Liver (tissue), 3 donors: ENCODE measurements at regions not wholly inside any gene's neighbourhood (a gene's known extent, or its start where the extent isn't known, plus 50 kb on each side); places are given as distances from the start of the nearest gene placed in this dataset.
"Not testable (repeated sequence)": the region's sequence is repeated elsewhere in the genome, so short reads cannot be mapped to it uniquely, and the experiment has no call there.

Experiments used
- EGR1 ChIP-seq, 2 donors: IDR thresholded peaks; 2 replicates each; pipeline ENCODE4 v1.6.1; 2016 to 2018; ENCODE audit warnings: antibody characterized with exemption in 2 of 2, low read depth in 2 of 2
- FOXA1 ChIP-seq: IDR thresholded peaks from 2 replicates; pipeline ENCODE4 v1.6.1; 2016; ENCODE audit warnings: antibody characterized with exemption
- GABPA ChIP-seq, 2 donors: IDR thresholded peaks in 1 of 2; conservative IDR thresholded peaks in 1 of 2; 2 replicates each; pipeline ENCODE4 v1.6.1; 2016; ENCODE audit warnings: antibody characterized with exemption in 2 of 2, mild to moderate bottlenecking in 1 of 2, moderate library complexity in 1 of 2
- JUND ChIP-seq, 2 donors: IDR thresholded peaks; 2 replicates each; pipeline ENCODE4 v1.6.1; 2016; ENCODE audit warnings: antibody characterized with exemption in 2 of 2
- RAD21 ChIP-seq, 2 donors: IDR thresholded peaks; 2 replicates each; pipeline ENCODE4 v1.6.1; 2016; ENCODE audit warnings: antibody characterized with exemption in 2 of 2, mild to moderate bottlenecking in 2 of 2
- RXRA ChIP-seq, 2 donors: IDR thresholded peaks; 2 replicates each; pipeline ENCODE4 v1.6.1; 2017 to 2018; ENCODE audit warnings: antibody characterized with exemption in 2 of 2, mild to moderate bottlenecking in 1 of 2
- SP1 ChIP-seq: IDR thresholded peaks from 2 replicates; pipeline ENCODE4 v1.6.1; 2018; ENCODE audit warnings: antibody characterized with exemption, mild to moderate bottlenecking
- TAF1 ChIP-seq: conservative IDR thresholded peaks from 2 replicates; pipeline ENCODE4 v1.6.1; 2016; ENCODE audit warnings: antibody characterized with exemption, mild to moderate bottlenecking
- YY1 ChIP-seq: IDR thresholded peaks from 2 replicates; pipeline ENCODE4 v1.6.1; 2016; ENCODE audit warnings: antibody characterized with exemption, mild to moderate bottlenecking
- TF ChIP-seq, protein P1 (sequence below): fragments of 150-350 bp; IDR thresholded peaks from 2 replicates; pipeline ENCODE4 v1.5.1; 2017; ENCODE audit warnings: improper control_type of control experiment, low read depth, low read length; ENCODE audit not compliant: missing input control
- TF ChIP-seq, protein P2 (sequence below): IDR thresholded peaks from 2 replicates; pipeline ENCODE4 v1.6.1; 2016; ENCODE audit warnings: antibody characterized with exemption
- TF ChIP-seq, protein P3 (sequence below): IDR thresholded peaks from 2 replicates; pipeline ENCODE4 v1.6.1; 2016; ENCODE audit warnings: antibody characterized with exemption
- TF ChIP-seq, protein P4 (sequence below): IDR thresholded peaks from 2 replicates; pipeline ENCODE4 v1.6.1; 2016; ENCODE audit warnings: antibody characterized with exemption, mild to moderate bottlenecking
- TF ChIP-seq, protein P5 (sequence below): IDR thresholded peaks from 2 replicates; pipeline ENCODE4 v1.6.1; 2016; ENCODE audit warnings: antibody characterized with exemption
- donor health status: healthy.
- donor health status: healthy.

DNA sequence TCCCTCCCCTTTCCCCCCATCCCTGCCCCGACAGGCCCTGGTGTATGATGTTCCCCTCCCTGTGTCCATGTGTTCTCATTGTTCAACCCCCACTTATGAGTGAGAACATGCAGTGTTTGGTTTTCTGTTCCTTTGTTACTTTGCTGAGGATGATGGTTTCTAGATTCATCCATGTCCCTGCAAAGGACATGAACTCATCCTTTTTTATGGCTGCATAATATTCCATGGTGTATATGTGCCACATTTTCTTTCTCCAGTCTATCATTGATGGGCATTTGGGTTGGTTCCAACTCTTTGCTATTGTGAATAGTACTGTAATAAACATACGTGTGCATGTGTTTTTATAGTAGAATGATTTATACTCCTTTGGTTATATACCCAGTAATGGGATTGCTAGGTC, 68.0 kb downstream of the RPUSD4 start:
- TF ChIP-seq, protein P1, sequence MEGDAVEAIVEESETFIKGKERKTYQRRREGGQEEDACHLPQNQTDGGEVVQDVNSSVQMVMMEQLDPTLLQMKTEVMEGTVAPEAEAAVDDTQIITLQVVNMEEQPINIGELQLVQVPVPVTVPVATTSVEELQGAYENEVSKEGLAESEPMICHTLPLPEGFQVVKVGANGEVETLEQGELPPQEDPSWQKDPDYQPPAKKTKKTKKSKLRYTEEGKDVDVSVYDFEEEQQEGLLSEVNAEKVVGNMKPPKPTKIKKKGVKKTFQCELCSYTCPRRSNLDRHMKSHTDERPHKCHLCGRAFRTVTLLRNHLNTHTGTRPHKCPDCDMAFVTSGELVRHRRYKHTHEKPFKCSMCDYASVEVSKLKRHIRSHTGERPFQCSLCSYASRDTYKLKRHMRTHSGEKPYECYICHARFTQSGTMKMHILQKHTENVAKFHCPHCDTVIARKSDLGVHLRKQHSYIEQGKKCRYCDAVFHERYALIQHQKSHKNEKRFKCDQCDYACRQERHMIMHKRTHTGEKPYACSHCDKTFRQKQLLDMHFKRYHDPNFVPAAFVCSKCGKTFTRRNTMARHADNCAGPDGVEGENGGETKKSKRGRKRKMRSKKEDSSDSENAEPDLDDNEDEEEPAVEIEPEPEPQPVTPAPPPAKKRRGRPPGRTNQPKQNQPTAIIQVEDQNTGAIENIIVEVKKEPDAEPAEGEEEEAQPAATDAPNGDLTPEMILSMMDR = not testable (repeated sequence)
- not testable (repeated sequence) for TF ChIP-seq YY1; GABPA (IDR thresholded peaks at IDR 0.05 in 1 of 2, conservative IDR thresholded peaks at IDR 0.05 in 1 of 2); RXRA (IDR thresholded peaks at IDR 0.05); EGR1 (IDR thresholded peaks at IDR 0.05; ENCODE audit: low read depth in 2 of 2); TAF1; FOXA1; JUND (IDR thresholded peaks at IDR 0.05); SP1; RAD21 (IDR thresholded peaks at IDR 0.05)
- TF ChIP-seq, protein P2, sequence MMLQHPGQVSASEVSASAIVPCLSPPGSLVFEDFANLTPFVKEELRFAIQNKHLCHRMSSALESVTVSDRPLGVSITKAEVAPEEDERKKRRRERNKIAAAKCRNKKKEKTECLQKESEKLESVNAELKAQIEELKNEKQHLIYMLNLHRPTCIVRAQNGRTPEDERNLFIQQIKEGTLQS = not testable (repeated sequence)
- TF ChIP-seq, protein P3, sequence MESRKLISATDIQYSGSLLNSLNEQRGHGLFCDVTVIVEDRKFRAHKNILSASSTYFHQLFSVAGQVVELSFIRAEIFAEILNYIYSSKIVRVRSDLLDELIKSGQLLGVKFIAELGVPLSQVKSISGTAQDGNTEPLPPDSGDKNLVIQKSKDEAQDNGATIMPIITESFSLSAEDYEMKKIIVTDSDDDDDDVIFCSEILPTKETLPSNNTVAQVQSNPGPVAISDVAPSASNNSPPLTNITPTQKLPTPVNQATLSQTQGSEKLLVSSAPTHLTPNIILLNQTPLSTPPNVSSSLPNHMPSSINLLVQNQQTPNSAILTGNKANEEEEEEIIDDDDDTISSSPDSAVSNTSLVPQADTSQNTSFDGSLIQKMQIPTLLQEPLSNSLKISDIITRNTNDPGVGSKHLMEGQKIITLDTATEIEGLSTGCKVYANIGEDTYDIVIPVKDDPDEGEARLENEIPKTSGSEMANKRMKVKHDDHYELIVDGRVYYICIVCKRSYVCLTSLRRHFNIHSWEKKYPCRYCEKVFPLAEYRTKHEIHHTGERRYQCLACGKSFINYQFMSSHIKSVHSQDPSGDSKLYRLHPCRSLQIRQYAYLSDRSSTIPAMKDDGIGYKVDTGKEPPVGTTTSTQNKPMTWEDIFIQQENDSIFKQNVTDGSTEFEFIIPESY = not testable (repeated sequence)
- TF ChIP-seq, protein P4, sequence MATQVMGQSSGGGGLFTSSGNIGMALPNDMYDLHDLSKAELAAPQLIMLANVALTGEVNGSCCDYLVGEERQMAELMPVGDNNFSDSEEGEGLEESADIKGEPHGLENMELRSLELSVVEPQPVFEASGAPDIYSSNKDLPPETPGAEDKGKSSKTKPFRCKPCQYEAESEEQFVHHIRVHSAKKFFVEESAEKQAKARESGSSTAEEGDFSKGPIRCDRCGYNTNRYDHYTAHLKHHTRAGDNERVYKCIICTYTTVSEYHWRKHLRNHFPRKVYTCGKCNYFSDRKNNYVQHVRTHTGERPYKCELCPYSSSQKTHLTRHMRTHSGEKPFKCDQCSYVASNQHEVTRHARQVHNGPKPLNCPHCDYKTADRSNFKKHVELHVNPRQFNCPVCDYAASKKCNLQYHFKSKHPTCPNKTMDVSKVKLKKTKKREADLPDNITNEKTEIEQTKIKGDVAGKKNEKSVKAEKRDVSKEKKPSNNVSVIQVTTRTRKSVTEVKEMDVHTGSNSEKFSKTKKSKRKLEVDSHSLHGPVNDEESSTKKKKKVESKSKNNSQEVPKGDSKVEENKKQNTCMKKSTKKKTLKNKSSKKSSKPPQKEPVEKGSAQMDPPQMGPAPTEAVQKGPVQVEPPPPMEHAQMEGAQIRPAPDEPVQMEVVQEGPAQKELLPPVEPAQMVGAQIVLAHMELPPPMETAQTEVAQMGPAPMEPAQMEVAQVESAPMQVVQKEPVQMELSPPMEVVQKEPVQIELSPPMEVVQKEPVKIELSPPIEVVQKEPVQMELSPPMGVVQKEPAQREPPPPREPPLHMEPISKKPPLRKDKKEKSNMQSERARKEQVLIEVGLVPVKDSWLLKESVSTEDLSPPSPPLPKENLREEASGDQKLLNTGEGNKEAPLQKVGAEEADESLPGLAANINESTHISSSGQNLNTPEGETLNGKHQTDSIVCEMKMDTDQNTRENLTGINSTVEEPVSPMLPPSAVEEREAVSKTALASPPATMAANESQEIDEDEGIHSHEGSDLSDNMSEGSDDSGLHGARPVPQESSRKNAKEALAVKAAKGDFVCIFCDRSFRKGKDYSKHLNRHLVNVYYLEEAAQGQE = not testable (repeated sequence)
- TF ChIP-seq, protein P5, sequence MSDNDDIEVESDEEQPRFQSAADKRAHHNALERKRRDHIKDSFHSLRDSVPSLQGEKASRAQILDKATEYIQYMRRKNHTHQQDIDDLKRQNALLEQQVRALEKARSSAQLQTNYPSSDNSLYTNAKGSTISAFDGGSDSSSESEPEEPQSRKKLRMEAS = not testable (repeated sequence)
